Stomach (tissue), 4 donors: ENCODE measurements at regions not wholly inside any gene's neighbourhood (a gene's known extent, or its start where the extent isn't known, plus 50 kb on each side); places are given as distances from the start of the nearest gene placed in this dataset.

Experiments used
- POLR2A ChIP-seq, 4 donors: fragments of 450-650 bp; IDR thresholded peaks; one replicate each; pipeline ENCODE4 v1.6.1; 2016; ENCODE audit warnings: antibody characterized with exemption in 4 of 4, control low read depth in 2 of 4, mild to moderate bottlenecking in 1 of 4, moderate library complexity in 1 of 4
- TF ChIP-seq, protein P1 (sequence below), 7 experiments: fragments of 450-650 bp in 4 of 7; fragments of 200-600 bp in 3 of 7; sonication (generic) in 3 of 7; IDR thresholded peaks; one replicate each; pipeline ENCODE4 v1.5.1; 2016 to 2019; ENCODE audit warnings: antibody characterized with exemption in 7 of 7, control low read depth in 2 of 7, mild to moderate bottlenecking in 1 of 7

DNA sequence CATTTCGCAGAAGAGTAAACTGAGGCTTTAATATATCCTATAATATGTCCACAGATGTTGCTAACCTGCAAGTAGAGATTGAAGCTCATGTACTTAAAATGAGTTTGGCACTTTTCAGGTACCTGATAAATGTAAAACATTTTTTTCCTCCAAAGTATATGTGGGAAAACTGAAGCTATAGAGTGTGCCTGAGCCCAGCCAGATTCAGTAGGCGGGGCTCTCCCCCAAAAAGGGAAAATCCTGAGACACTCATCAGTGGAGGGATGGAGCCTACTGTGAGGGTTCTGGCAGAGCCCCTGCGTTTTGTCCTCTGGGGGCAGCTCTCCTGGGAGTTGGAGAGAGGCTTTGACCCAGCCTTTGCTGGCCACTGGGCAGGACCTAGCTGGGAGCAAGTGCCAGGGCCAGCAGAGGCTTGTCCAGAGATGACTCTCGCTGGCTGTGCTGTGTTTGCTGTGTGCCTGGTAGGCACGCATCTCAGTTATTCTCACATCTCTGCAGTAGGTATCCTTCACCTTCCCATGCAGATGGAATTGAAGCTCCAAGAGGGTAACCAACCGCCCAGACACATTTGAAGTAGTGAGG, 81.1 kb upstream of the SPRY4 start:
- TF ChIP-seq, protein P1, sequence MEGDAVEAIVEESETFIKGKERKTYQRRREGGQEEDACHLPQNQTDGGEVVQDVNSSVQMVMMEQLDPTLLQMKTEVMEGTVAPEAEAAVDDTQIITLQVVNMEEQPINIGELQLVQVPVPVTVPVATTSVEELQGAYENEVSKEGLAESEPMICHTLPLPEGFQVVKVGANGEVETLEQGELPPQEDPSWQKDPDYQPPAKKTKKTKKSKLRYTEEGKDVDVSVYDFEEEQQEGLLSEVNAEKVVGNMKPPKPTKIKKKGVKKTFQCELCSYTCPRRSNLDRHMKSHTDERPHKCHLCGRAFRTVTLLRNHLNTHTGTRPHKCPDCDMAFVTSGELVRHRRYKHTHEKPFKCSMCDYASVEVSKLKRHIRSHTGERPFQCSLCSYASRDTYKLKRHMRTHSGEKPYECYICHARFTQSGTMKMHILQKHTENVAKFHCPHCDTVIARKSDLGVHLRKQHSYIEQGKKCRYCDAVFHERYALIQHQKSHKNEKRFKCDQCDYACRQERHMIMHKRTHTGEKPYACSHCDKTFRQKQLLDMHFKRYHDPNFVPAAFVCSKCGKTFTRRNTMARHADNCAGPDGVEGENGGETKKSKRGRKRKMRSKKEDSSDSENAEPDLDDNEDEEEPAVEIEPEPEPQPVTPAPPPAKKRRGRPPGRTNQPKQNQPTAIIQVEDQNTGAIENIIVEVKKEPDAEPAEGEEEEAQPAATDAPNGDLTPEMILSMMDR (IDR thresholded peaks at IDR 0.05), result no peak
- TF ChIP-seq POLR2A (IDR thresholded peaks at IDR 0.05), result no peak
